WTC11 (cell line): ENCODE measurements at regions not wholly inside any gene's neighbourhood (a gene's known extent, or its start where the extent isn't known, plus 50 kb on each side); places are given as distances from the start of the nearest gene placed in this dataset.

Source experiments
- ATAC-seq: fragments of 200-7000 bp; cut with Tn5 transposase; 2 replicates; pipeline ENCODE4 v1.10.0; 2021; ENCODE audit warnings: mild to moderate bottlenecking, moderate library complexity
- CTCF ChIA-PET: fragments of 300-600 bp; sonication (Branson Sonifier 250); formaldehyde crosslinking; loops from one replicate; lab custom pipeline; 2021; ENCODE audit warnings: antibody characterized with exemption; lab: Charles Lee
- POLR2A ChIA-PET: fragments of 350-600 bp; sonication (Branson Sonifier 250); formaldehyde crosslinking; loops from one replicate; lab custom pipeline; 2021; ENCODE audit warnings: antibody characterized with exemption; lab: Charles Lee
- DNase-seq: peaks from one replicate; pipeline ENCODE4 v3.0.0; 2021; ENCODE audit warnings: low spot score
- H3K27ac Mint-ChIP-seq: 2 replicates; pipeline ENCODE4 v1.8.0; 2021; ENCODE audit warnings: mixed read lengths
- H3K27me3 Mint-ChIP-seq: 2 replicates; pipeline ENCODE4 v1.8.0; 2021; ENCODE audit warnings: low read depth, mild to moderate bottlenecking, moderate library complexity, mixed read lengths
- H3K36me3 Mint-ChIP-seq: 2 replicates; pipeline ENCODE4 v1.8.0; 2021; ENCODE audit warnings: mixed read lengths
- H3K4me1 Mint-ChIP-seq: 2 replicates; pipeline ENCODE4 v1.8.0; 2022; ENCODE audit warnings: mixed read lengths
- H3K4me3 Mint-ChIP-seq: 2 replicates; pipeline ENCODE4 v1.8.0; 2021; ENCODE audit warnings: mild to moderate bottlenecking, moderate library complexity, mixed read lengths
- H3K9me3 Mint-ChIP-seq: 2 replicates; pipeline ENCODE4 v1.8.0; 2021; ENCODE audit warnings: mixed read lengths
- CBFB ChIP-seq: sonication (generic); formaldehyde crosslinking; IDR thresholded peaks from 2 replicates; pipeline ENCODE4 v1.8.1; 2022; ENCODE audit warnings: mild to moderate bottlenecking, low read depth, missing genetic modification reagents
- CREM ChIP-seq: sonication (generic); formaldehyde crosslinking; IDR thresholded peaks from 2 replicates; pipeline ENCODE4 v1.8.1; 2022; ENCODE audit warnings: mild to moderate bottlenecking, missing genetic modification reagents, moderate library complexity
- ELF4 ChIP-seq: sonication (generic); formaldehyde crosslinking; IDR thresholded peaks from 2 replicates; pipeline ENCODE4 v1.8.1; 2022; ENCODE audit warnings: low read depth, mild to moderate bottlenecking, moderate library complexity, missing genetic modification reagents
- EMX1 ChIP-seq: fragments of 250-450 bp; sonication (Bioruptor Pico); IDR thresholded peaks from 2 replicates; pipeline ENCODE4 v1.8.0; 2021; ENCODE audit warnings: mild to moderate bottlenecking
- ETV6 ChIP-seq: sonication (generic); formaldehyde crosslinking; IDR thresholded peaks from 2 replicates; pipeline ENCODE4 v1.8.1; 2022; ENCODE audit warnings: mild to moderate bottlenecking, missing genetic modification reagents
- FOXJ3 ChIP-seq: sonication (generic); formaldehyde crosslinking; IDR thresholded peaks from 2 replicates; pipeline ENCODE4 v1.9.0; 2021; ENCODE audit warnings: missing genetic modification reagents, mild to moderate bottlenecking, borderline replicate concordance
- FOXK1 ChIP-seq: sonication (generic); formaldehyde crosslinking; IDR thresholded peaks from 2 replicates; pipeline ENCODE4 v1.8.0; 2022; ENCODE audit warnings: mild to moderate bottlenecking, moderate library complexity, missing genetic modification reagents
- FOXP1 ChIP-seq: sonication (generic); formaldehyde crosslinking; IDR thresholded peaks from 2 replicates; pipeline ENCODE4 v1.8.0; 2022; ENCODE audit warnings: missing genetic modification reagents, mild to moderate bottlenecking, moderate library complexity, borderline replicate concordance
- KAT7 ChIP-seq: sonication (generic); formaldehyde crosslinking; IDR thresholded peaks from 2 replicates; pipeline ENCODE4 v1.8.1; 2023; ENCODE audit warnings: missing genetic modification reagents, mild to moderate bottlenecking, borderline replicate concordance
- NFE2L1 ChIP-seq: sonication (generic); formaldehyde crosslinking; IDR thresholded peaks from 2 replicates; pipeline ENCODE4 v1.8.1; 2023; ENCODE audit warnings: missing genetic modification reagents
- PRRX2 ChIP-seq: fragments of 250-450 bp; sonication (Bioruptor Pico); IDR thresholded peaks from 2 replicates; pipeline ENCODE4 v1.8.0; 2021; ENCODE audit warnings: mild to moderate bottlenecking
- SMAD4 ChIP-seq: sonication (generic); formaldehyde crosslinking; IDR thresholded peaks from 2 replicates; pipeline ENCODE4 v1.8.0; 2022; ENCODE audit warnings: mild to moderate bottlenecking, missing genetic modification reagents
- SOX15 ChIP-seq: fragments of 250-450 bp; sonication (Bioruptor Pico); IDR thresholded peaks from 2 replicates; pipeline ENCODE4 v1.9.0; 2021; ENCODE audit warnings: mild to moderate bottlenecking
- TEAD4 ChIP-seq: sonication (generic); formaldehyde crosslinking; IDR thresholded peaks from 2 replicates; pipeline ENCODE4 v1.8.0; 2022; ENCODE audit warnings: mild to moderate bottlenecking, missing genetic modification reagents
- ZNF232 ChIP-seq: sonication (generic); formaldehyde crosslinking; IDR thresholded peaks from 2 replicates; pipeline ENCODE4 v1.8.0; 2022; ENCODE audit warnings: mild to moderate bottlenecking, missing genetic modification reagents
- ZNF416 ChIP-seq: fragments of 250-450 bp; sonication (Bioruptor Pico); IDR thresholded peaks from 2 replicates; pipeline ENCODE4 v1.9.0; 2021; ENCODE audit warnings: mild to moderate bottlenecking, inconsistent platforms
- ZNF423 ChIP-seq: fragments of 250-450 bp; sonication (Bioruptor Pico); IDR thresholded peaks from 2 replicates; pipeline ENCODE4 v2.1.2; 2022; ENCODE audit warnings: mild to moderate bottlenecking, moderate library complexity
- TF ChIP-seq, protein P1 (sequence below): fragments of 200-600 bp; IDR thresholded peaks from 2 replicates; pipeline ENCODE4 v1.8.0; 2022; ENCODE audit warnings: antibody characterized with exemption
- TF ChIP-seq, protein P2 (sequence below): sonication (generic); formaldehyde crosslinking; IDR thresholded peaks from 2 replicates; pipeline ENCODE4 v1.8.0; 2023; ENCODE audit warnings: missing genetic modification reagents, mild to moderate bottlenecking, borderline replicate concordance
- TF ChIP-seq, protein P3 (sequence below): sonication (generic); formaldehyde crosslinking; IDR thresholded peaks from 2 replicates; pipeline ENCODE4 v1.8.1; 2023; ENCODE audit warnings: mild to moderate bottlenecking, missing genetic modification reagents
- TF ChIP-seq, protein P4 (sequence below): sonication (generic); formaldehyde crosslinking; IDR thresholded peaks from 2 replicates; pipeline ENCODE4 v1.8.1; 2023; ENCODE audit warnings: mild to moderate bottlenecking, missing genetic modification reagents, moderate library complexity
- TF ChIP-seq, protein P5 (sequence below): sonication (generic); formaldehyde crosslinking; IDR thresholded peaks from 2 replicates; pipeline ENCODE4 v1.8.0; 2022; ENCODE audit warnings: mild to moderate bottlenecking, missing genetic modification reagents
- TF ChIP-seq, protein P6 (sequence below): fragments of 250-450 bp; sonication (Bioruptor Pico); conservative IDR thresholded peaks from 2 replicates; pipeline ENCODE4 v1.9.0; 2021; ENCODE audit warnings: mild to moderate bottlenecking

DNA sequence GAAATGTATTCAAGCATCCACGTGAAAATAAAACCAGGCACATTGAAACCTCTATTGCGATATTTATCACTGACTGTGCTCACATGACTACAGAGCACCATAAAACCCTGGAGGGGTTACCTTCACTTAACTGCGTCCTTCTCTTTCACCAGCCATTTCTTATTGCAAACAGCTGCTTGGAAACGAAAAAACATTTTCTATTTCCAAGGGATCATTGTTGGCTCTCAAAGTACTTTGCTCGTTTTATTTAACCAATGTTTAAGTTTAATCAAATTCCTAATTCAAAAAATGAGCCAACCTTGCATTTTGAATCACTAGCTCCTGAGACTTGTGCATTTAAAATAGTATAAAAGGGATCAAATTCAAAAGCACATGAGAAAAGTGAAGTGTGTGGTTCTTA is 134.4 kb downstream of the OSR1 start (continued):
- TF ChIP-seq, protein P1, sequence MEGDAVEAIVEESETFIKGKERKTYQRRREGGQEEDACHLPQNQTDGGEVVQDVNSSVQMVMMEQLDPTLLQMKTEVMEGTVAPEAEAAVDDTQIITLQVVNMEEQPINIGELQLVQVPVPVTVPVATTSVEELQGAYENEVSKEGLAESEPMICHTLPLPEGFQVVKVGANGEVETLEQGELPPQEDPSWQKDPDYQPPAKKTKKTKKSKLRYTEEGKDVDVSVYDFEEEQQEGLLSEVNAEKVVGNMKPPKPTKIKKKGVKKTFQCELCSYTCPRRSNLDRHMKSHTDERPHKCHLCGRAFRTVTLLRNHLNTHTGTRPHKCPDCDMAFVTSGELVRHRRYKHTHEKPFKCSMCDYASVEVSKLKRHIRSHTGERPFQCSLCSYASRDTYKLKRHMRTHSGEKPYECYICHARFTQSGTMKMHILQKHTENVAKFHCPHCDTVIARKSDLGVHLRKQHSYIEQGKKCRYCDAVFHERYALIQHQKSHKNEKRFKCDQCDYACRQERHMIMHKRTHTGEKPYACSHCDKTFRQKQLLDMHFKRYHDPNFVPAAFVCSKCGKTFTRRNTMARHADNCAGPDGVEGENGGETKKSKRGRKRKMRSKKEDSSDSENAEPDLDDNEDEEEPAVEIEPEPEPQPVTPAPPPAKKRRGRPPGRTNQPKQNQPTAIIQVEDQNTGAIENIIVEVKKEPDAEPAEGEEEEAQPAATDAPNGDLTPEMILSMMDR: no peak
- no peak for TF ChIP-seq FOXJ3 (CRISPR knock-in tag)
- TF ChIP-seq CREM (CRISPR knock-in tag): no peak
- no peak for TF ChIP-seq TEAD4 (CRISPR knock-in tag)
- TF ChIP-seq, protein P2, sequence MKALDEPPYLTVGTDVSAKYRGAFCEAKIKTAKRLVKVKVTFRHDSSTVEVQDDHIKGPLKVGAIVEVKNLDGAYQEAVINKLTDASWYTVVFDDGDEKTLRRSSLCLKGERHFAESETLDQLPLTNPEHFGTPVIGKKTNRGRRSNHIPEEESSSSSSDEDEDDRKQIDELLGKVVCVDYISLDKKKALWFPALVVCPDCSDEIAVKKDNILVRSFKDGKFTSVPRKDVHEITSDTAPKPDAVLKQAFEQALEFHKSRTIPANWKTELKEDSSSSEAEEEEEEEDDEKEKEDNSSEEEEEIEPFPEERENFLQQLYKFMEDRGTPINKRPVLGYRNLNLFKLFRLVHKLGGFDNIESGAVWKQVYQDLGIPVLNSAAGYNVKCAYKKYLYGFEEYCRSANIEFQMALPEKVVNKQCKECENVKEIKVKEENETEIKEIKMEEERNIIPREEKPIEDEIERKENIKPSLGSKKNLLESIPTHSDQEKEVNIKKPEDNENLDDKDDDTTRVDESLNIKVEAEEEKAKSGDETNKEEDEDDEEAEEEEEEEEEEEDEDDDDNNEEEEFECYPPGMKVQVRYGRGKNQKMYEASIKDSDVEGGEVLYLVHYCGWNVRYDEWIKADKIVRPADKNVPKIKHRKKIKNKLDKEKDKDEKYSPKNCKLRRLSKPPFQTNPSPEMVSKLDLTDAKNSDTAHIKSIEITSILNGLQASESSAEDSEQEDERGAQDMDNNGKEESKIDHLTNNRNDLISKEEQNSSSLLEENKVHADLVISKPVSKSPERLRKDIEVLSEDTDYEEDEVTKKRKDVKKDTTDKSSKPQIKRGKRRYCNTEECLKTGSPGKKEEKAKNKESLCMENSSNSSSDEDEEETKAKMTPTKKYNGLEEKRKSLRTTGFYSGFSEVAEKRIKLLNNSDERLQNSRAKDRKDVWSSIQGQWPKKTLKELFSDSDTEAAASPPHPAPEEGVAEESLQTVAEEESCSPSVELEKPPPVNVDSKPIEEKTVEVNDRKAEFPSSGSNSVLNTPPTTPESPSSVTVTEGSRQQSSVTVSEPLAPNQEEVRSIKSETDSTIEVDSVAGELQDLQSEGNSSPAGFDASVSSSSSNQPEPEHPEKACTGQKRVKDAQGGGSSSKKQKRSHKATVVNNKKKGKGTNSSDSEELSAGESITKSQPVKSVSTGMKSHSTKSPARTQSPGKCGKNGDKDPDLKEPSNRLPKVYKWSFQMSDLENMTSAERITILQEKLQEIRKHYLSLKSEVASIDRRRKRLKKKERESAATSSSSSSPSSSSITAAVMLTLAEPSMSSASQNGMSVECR: no peak
- TF ChIP-seq, protein P3, sequence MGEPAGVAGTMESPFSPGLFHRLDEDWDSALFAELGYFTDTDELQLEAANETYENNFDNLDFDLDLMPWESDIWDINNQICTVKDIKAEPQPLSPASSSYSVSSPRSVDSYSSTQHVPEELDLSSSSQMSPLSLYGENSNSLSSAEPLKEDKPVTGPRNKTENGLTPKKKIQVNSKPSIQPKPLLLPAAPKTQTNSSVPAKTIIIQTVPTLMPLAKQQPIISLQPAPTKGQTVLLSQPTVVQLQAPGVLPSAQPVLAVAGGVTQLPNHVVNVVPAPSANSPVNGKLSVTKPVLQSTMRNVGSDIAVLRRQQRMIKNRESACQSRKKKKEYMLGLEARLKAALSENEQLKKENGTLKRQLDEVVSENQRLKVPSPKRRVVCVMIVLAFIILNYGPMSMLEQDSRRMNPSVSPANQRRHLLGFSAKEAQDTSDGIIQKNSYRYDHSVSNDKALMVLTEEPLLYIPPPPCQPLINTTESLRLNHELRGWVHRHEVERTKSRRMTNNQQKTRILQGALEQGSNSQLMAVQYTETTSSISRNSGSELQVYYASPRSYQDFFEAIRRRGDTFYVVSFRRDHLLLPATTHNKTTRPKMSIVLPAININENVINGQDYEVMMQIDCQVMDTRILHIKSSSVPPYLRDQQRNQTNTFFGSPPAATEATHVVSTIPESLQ (CRISPR knock-in tag): no peak
- no peak for TF ChIP-seq ZNF416 (CRISPR knock-in tag)
- TF ChIP-seq ZNF232 (CRISPR knock-in tag): no peak
- TF ChIP-seq, protein P4, sequence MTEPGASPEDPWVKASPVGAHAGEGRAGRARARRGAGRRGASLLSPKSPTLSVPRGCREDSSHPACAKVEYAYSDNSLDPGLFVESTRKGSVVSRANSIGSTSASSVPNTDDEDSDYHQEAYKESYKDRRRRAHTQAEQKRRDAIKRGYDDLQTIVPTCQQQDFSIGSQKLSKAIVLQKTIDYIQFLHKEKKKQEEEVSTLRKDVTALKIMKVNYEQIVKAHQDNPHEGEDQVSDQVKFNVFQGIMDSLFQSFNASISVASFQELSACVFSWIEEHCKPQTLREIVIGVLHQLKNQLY (CRISPR knock-in tag): no peak
- no peak for TF ChIP-seq ZNF423 (CRISPR knock-in tag)
- TF ChIP-seq FOXK1 (CRISPR knock-in tag): no peak
- TF ChIP-seq, protein P5, sequence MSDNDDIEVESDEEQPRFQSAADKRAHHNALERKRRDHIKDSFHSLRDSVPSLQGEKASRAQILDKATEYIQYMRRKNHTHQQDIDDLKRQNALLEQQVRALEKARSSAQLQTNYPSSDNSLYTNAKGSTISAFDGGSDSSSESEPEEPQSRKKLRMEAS (CRISPR knock-in tag): no peak
- TF ChIP-seq SMAD4 (CRISPR knock-in tag): no peak

DNA sequence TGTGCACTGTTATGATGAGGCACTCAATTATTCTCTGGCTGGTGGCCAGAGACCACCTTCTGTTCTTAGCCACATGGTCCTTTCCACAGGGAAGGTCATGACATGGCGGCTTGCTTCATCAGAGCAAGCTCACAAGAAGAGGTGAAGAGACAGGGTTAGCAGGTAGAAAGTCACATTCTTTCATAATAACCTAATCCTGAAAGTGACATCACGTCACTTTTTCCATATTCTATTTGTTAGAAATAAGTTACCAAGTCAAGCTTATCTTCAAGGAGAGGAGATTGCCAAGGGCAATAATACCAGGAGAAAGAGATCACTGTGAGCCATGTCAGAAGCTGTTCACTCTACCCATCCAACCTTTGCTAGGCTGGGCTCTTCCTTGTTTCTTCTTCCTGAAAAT is 139.4 kb downstream of the OSR1 start:
- CTCF ChIA-PET: no interaction called here
- Mint-ChIP-seq H3K4me3 (no peak overlapping the region), H3K4me1 (peaks cover 13% of the 10 kb centered on the region), H3K27me3 (no peaks in the 10 kb centered on the region), H3K27ac (no peak overlapping the region), H3K36me3 (no peaks in the 10 kb centered on the region), H3K9me3 (no peaks in the 10 kb centered on the region)
- ATAC-seq: no peak
- POLR2A ChIA-PET: no interaction called here
- no peak for DNase-seq
- TF ChIP-seq FOXP1 (CRISPR knock-in tag) (no peak), ELF4 (no peak), EMX1 (CRISPR knock-in tag) (no peak), SOX15 (CRISPR knock-in tag) (no peak), NFE2L1 (no peak), CBFB (CRISPR knock-in tag) (no peak), KAT7 (no peak), PRRX2 (CRISPR knock-in tag) (no peak), ETV6 (CRISPR knock-in tag) (no peak)
- TF ChIP-seq, protein P2: no peak
- TF ChIP-seq, protein P6, sequence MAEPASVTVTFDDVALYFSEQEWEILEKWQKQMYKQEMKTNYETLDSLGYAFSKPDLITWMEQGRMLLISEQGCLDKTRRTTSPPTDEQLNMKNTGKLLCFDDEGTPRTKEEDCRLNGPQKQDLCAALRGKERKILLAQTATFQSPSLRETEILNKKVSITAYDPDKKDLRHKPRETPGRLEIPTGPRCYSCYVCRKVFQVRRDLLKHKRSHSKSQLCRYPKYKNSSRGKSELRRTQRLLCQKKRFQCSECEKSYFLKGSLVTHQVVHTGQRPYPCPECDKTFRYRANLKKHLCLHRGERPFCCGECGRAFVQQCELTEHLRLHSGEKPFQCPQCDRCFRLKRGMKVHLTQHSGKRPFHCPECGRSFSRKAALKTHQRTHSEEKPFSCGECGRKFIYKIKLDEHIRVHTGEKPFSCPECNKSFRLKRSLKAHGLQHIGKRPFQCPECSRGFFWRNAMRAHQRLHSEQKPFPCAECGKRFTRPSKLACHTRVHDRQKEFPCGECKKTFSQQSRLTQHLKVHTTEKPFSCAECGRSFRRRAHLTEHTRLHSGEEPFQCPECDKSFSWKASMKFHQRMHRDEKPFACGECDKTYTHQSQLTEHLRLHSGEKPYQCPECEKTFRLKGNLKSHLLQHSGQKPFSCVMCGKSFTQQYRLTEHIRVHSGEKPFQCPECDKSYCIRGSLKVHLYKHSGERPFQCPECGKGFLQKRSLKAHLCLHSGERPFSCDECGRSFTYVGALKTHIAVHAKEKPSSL (CRISPR knock-in tag): no peak
